Caco-2 (cell line): ENCODE measurements at regions not wholly inside any gene's neighbourhood (a gene's known extent, or its start where the extent isn't known, plus 50 kb on each side); places are given as distances from the start of the nearest gene placed in this dataset.
"Not testable (repeated sequence)": the region's sequence is repeated elsewhere in the genome, so short reads cannot be mapped to it uniquely, and the experiment has no call there.

ENCODE experiments used
- BruUV-seq: library from RNA; stranded (reverse); fragments of 400-500 nt; replicated peaks from 2 replicates; lab custom pipeline; 2021; lab: Mats Ljungman, UMichigan
- CTCF ChIA-PET: fragments of 300-600 bp; sonication (Branson Sonifier 250); formaldehyde crosslinking; loops from one replicate; lab custom pipeline; 2022; ENCODE audit warnings: antibody characterized with exemption; lab: Charles Lee
- POLR2A ChIA-PET: fragments of 300-600 bp; sonication (Branson Sonifier 250); formaldehyde crosslinking; loops from one replicate; lab custom pipeline; 2022; ENCODE audit warnings: antibody characterized with exemption; lab: Charles Lee
- DNase-seq, 2 experiments: peaks; one replicate each; pipeline versions ENCODE4 v3.0.0 to v3.0.0-alpha.2; 2020 to 2022
- H3K27me3 ChIP-seq: replicated peaks from 2 replicates; pipeline ENCODE4 v1.6.0; 2011; ENCODE audit warnings: low read length; ENCODE audit not compliant: control insufficient read depth, insufficient read depth
- H3K36me3 ChIP-seq: 2 replicates; pipeline ENCODE4 v1.5.1; 2011; ENCODE audit warnings: low read length; ENCODE audit not compliant: control insufficient read depth, insufficient read depth
- H3K4me1 ChIP-seq: fragments of 250-450 bp; sonication (Bioruptor Pico); 2 replicates; pipeline ENCODE4 v1.5.1; 2020; ENCODE audit warnings: mild to moderate bottlenecking
- H3K4me3 ChIP-seq: 2 replicates; pipeline ENCODE4 v1.5.1; 2011; ENCODE audit warnings: low read depth, mild to moderate bottlenecking, control low read depth, low read length
- H3K9me3 ChIP-seq: fragments of 250-450 bp; sonication (Bioruptor Pico); 2 replicates; pipeline ENCODE4 v1.5.1; 2020; ENCODE audit warnings: mild to moderate bottlenecking, moderate library complexity
- H3K27ac Mint-ChIP-seq: one replicate; pipeline ENCODE4 v1.8.0; 2022; ENCODE audit warnings: mixed read lengths; ENCODE audit not compliant: unreplicated experiment
- H3K27me3 Mint-ChIP-seq: one replicate; pipeline ENCODE4 v1.8.0; 2022; ENCODE audit warnings: mixed read lengths; ENCODE audit not compliant: insufficient read depth, unreplicated experiment
- H3K36me3 Mint-ChIP-seq: one replicate; pipeline ENCODE4 v1.8.0; 2022; ENCODE audit warnings: mild to moderate bottlenecking, mixed read lengths; ENCODE audit not compliant: insufficient read depth, unreplicated experiment
- H3K4me1 Mint-ChIP-seq: one replicate; pipeline ENCODE4 v1.8.0; 2022; ENCODE audit warnings: low read depth, mixed read lengths; ENCODE audit not compliant: unreplicated experiment
- H3K4me3 Mint-ChIP-seq: one replicate; pipeline ENCODE4 v1.8.0; 2022; ENCODE audit warnings: mild to moderate bottlenecking, moderate library complexity, mixed read lengths; ENCODE audit not compliant: unreplicated experiment
- H3K9me3 Mint-ChIP-seq: one replicate; pipeline ENCODE4 v1.8.0; 2022; ENCODE audit warnings: mixed read lengths; ENCODE audit not compliant: unreplicated experiment
- intact Hi-C: fragments of 100-400 bp; cut with micrococcal nuclease; formaldehyde crosslinking; loops from one replicate; pipeline ENCODE4 v1.10.0; 2022; ENCODE audit not compliant: unreplicated experiment
- TF ChIP-seq, protein P1 (sequence below), 2 experiments: fragments of 200-600 bp in 1 of 2; IDR thresholded peaks; 1 replicate in 1 of 2; 2 replicates in 1 of 2; pipeline versions ENCODE4 v1.5.1 to v1.8.0; 2011 to 2022; ENCODE audit warnings: antibody characterized with exemption in 1 of 2, control low read depth in 1 of 2, inconsistent platforms in 1 of 2, low read depth in 1 of 2, low read length in 1 of 2, mild to moderate bottlenecking in 1 of 2, moderate library complexity in 1 of 2; ENCODE audit not compliant: insufficient read depth in 1 of 2, severe bottlenecking in 1 of 2, unreplicated experiment in 1 of 2

DNA sequence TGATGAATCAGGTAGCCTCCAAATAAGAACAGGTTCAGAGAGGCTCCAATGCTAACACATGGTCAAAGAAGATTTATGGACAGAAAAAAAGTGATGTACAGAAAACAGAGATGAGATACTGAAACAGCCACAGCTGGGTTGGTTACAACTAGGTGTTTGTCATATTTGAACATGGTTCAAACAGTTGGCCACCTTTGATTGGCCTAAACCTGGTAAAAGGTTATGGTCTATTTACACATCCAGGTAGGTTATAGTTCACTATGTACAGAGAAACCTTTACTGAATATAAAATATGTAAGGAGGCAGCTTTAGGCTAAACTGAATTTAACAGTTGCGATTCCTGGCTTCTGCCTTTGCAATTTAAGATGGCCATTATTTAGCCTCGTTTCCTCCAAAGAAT, 134.0 kb upstream of the ZNF366 start:
- TF ChIP-seq, protein P1, sequence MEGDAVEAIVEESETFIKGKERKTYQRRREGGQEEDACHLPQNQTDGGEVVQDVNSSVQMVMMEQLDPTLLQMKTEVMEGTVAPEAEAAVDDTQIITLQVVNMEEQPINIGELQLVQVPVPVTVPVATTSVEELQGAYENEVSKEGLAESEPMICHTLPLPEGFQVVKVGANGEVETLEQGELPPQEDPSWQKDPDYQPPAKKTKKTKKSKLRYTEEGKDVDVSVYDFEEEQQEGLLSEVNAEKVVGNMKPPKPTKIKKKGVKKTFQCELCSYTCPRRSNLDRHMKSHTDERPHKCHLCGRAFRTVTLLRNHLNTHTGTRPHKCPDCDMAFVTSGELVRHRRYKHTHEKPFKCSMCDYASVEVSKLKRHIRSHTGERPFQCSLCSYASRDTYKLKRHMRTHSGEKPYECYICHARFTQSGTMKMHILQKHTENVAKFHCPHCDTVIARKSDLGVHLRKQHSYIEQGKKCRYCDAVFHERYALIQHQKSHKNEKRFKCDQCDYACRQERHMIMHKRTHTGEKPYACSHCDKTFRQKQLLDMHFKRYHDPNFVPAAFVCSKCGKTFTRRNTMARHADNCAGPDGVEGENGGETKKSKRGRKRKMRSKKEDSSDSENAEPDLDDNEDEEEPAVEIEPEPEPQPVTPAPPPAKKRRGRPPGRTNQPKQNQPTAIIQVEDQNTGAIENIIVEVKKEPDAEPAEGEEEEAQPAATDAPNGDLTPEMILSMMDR (IDR thresholded peaks at IDR 0.05; ENCODE audit: insufficient read depth in 1 of 2, low read depth in 1 of 2, low read length in 1 of 2, severe bottlenecking in 1 of 2, unreplicated experiment in 1 of 2) = no peak
- H3K4me3 Mint-ChIP-seq = no peak overlapping the region
- no peak overlapping the region for H3K4me3 ChIP-seq
- H3K27me3 ChIP-seq = no peaks in the 10 kb centered on the region
- intact Hi-C loops = no loop called here
- H3K4me1 ChIP-seq = no peaks in the 10 kb centered on the region
- ChIA-PET POLR2A (no interaction called here), CTCF (no interaction called here)
- no TSS peak for BruUV-seq
- no peaks in the 10 kb centered on the region for H3K36me3 Mint-ChIP-seq
- H3K9me3 ChIP-seq = no peaks in the 10 kb centered on the region
- H3K36me3 ChIP-seq = no peaks in the 10 kb centered on the region
- DNase-seq = no peak
- H3K27me3 Mint-ChIP-seq = no peaks in the 10 kb centered on the region
- H3K4me1 Mint-ChIP-seq = no peaks in the 10 kb centered on the region
- H3K27ac Mint-ChIP-seq = no peak overlapping the region
- H3K9me3 Mint-ChIP-seq = no peaks in the 10 kb centered on the region

GRCh38 chr5:72637058-72637457, 129.8 kb upstream of the ZNF366 start:
- Histone ChIP-seq H3K9me3 (no peaks in the 10 kb centered on the region), H3K4me1 (peaks cover 5% of the 10 kb centered on the region), H3K36me3 (no peaks in the 10 kb centered on the region), H3K4me3 (no peak overlapping the region), H3K27me3 (no peaks in the 10 kb centered on the region)
- Mint-ChIP-seq H3K36me3 (no peaks in the 10 kb centered on the region), H3K27me3 (no peaks in the 10 kb centered on the region), H3K4me3 (no peak overlapping the region), H3K4me1 (no peaks in the 10 kb centered on the region), H3K9me3 (no peaks in the 10 kb centered on the region), H3K27ac (no peak overlapping the region)
- CTCF ChIA-PET = no interaction called here
- POLR2A ChIA-PET = no interaction called here
- TF ChIP-seq, protein P1 (IDR thresholded peaks at IDR 0.05; ENCODE audit: insufficient read depth in 1 of 2, low read depth in 1 of 2, low read length in 1 of 2, severe bottlenecking in 1 of 2, unreplicated experiment in 1 of 2) = no peak
- no TSS peak for BruUV-seq
- no peak for DNase-seq
- intact Hi-C loops = no loop called here

DNA sequence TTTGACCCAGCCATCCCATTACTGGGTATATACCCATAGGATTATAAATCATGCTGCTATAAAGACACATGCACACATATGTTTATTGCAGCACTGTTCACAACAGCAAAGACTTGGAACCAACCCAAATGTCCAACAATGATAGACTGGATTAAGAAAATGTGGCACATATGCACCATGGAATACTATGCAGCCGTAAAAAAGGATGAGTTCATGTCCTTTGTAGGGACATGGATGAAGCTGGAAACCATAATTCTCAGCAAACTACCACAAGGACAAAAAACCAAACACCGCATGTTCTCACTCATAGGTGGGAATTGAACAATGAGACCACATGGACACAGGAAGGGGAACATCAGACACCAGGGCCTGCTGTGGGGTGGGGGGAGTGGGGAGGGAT, 129.4 kb upstream of the ZNF366 start:
- DNase-seq, H3K36me3 Mint-ChIP-seq, H3K4me1 ChIP-seq, H3K4me3 ChIP-seq, BruUV-seq, H3K36me3 ChIP-seq, H3K9me3 ChIP-seq, H3K27me3 ChIP-seq, H3K27ac Mint-ChIP-seq, H3K27me3 Mint-ChIP-seq, intact Hi-C loops, H3K4me3 Mint-ChIP-seq, H3K4me1 Mint-ChIP-seq, H3K9me3 Mint-ChIP-seq, POLR2A ChIA-PET, CTCF ChIA-PET: not testable (repeated sequence)

- Histone ChIP-seq H3K4me1 (peaks cover 5% of the 10 kb centered on the region), H3K4me3 (no peak overlapping the region), H3K9me3 (no peaks in the 10 kb centered on the region), H3K27me3 (no peaks in the 10 kb centered on the region), H3K36me3 (no peaks in the 10 kb centered on the region)
- ChIA-PET CTCF (no interaction called here), POLR2A (no interaction called here)
- intact Hi-C loops = no loop called here
- Mint-ChIP-seq H3K4me3 (no peak overlapping the region), H3K9me3 (no peaks in the 10 kb centered on the region), H3K27ac (no peak overlapping the region), H3K36me3 (no peaks in the 10 kb centered on the region), H3K27me3 (no peaks in the 10 kb centered on the region), H3K4me1 (peaks cover 5% of the 10 kb centered on the region)
- BruUV-seq = no TSS peak
- DNase-seq = no peak
- TF ChIP-seq, protein P1 (IDR thresholded peaks at IDR 0.05; ENCODE audit: insufficient read depth in 1 of 2, low read depth in 1 of 2, low read length in 1 of 2, severe bottlenecking in 1 of 2, unreplicated experiment in 1 of 2) = no peak
These were observed 127.2 kb upstream of the ZNF366 start for GRCh38 chr5:72634444-72634843.
